GM18909 (cell line): ENCODE measurements at regions not wholly inside any gene's neighbourhood (a gene's known extent, or its start where the extent isn't known, plus 50 kb on each side); places are given as distances from the start of the nearest gene placed in this dataset.
"Not testable (repeated sequence)": the region's sequence is repeated elsewhere in the genome, so short reads cannot be mapped to it uniquely, and the experiment has no call there.

Experiments
- ATAC-seq: cut with Tn5 transposase; IDR thresholded peaks from one replicate; pipeline ENCODE4 v1.9.1; 2021; ENCODE audit warnings: mild to moderate bottlenecking; ENCODE audit not compliant: unreplicated experiment, poor library complexity

GRCh38 chr13:54965881-54966280, 1937.3 kb downstream of the OLFM4 start:
- ATAC-seq: no peak

- ATAC-seq: no peak
Observed at GRCh38 chr13:54972838-54973237, 1944.2 kb downstream of the OLFM4 start.

- ATAC-seq: no peak
Observed at GRCh38 chr13:54975676-54976075, 1947.1 kb downstream of the OLFM4 start.

GRCh38 chr13:54980651-54981050, 1952.0 kb downstream of the OLFM4 start:
- ATAC-seq: no peak

- ATAC-seq: no peak
Observed at GRCh38 chr13:54989418-54989817, 1960.8 kb downstream of the OLFM4 start.

- no peak for ATAC-seq
Observed at GRCh38 chr13:54999399-54999907, 1970.8 kb downstream of the OLFM4 start.

- ATAC-seq: no peak
Observed at GRCh38 chr13:55000043-55000442, 1971.4 kb downstream of the OLFM4 start.

GRCh38 chr13:55000844-55001243, 1972.2 kb downstream of the OLFM4 start:
- no peak for ATAC-seq

GRCh38 chr13:55001881-55002280, 1973.3 kb downstream of the OLFM4 start:
- no peak for ATAC-seq

- ATAC-seq: no peak
Observed at GRCh38 chr13:55007681-55008080, 1979.1 kb downstream of the OLFM4 start.

- ATAC-seq: no peak
Observed at GRCh38 chr13:55013051-55013450, 1984.4 kb downstream of the OLFM4 start.

- ATAC-seq: no peak
Observed at GRCh38 chr13:55029280-55029679, 2000.7 kb downstream of the OLFM4 start.

GRCh38 chr13:55038230-55038629, 2009.6 kb downstream of the OLFM4 start:
- ATAC-seq: no peak

- not testable (repeated sequence) for ATAC-seq
Observed at GRCh38 chr13:55053891-55054550, 2025.4 kb downstream of the OLFM4 start.

- not testable (repeated sequence) for ATAC-seq
Observed at GRCh38 chr13:55055666-55056065, 2027.1 kb downstream of the OLFM4 start.

GRCh38 chr13:55062662-55063061, 2034.0 kb downstream of the OLFM4 start:
- ATAC-seq: no peak

- ATAC-seq: no peak
Observed at GRCh38 chr13:55067946-55068345, 2039.3 kb downstream of the OLFM4 start.

GRCh38 chr13:55069746-55070145, 2041.1 kb downstream of the OLFM4 start:
- no peak for ATAC-seq

GRCh38 chr13:55073000-55073399, 2044.4 kb downstream of the OLFM4 start:
- ATAC-seq: no peak

GRCh38 chr13:55084630-55085029, 2056.0 kb downstream of the OLFM4 start:
- ATAC-seq: no peak

GRCh38 chr13:55087085-55087484, 2053.6 kb upstream of the PRR20A start:
- ATAC-seq: no peak

- ATAC-seq: no peak
Observed at GRCh38 chr13:55090612-55091011, 2050.1 kb upstream of the PRR20A start.
